ENCODE measurements at regions not wholly inside any gene's neighbourhood (a gene's known extent, or its start where the extent isn't known, plus 50 kb on each side); places are given as distances from the start of the nearest gene placed in this dataset.

DNA sequence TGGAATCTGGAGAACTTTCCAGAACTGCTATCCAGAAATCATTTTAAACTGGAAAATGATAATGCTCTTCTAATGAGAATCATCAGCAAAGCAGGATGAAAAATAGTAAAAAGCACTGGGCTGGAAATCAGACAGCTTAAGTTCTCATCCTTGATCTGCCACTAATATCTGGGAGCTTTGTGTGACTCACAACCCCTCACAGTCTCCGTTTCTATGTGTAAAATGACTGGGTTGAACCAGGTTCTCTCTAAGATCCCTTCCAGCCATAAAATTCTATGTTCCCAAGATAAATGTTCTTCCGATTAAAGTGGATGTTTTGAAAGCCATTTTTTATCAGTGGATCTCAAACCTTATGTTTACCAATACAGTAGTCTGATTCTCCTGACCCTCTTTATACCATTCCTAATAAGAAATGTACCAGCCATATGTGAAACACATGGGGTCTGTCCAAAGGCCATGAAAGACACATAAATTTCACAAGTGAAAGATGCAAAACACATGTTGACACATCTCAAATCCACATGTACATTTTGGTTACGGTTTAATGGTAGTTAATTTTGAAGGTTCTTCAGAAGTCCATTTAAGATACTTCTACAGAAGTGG, 188.8 kb downstream of the EN1 start:
- TF ChIP-seq POLR2A (IDR thresholded peaks at IDR 0.05), result no peak
- TF ChIP-seq, protein P1, sequence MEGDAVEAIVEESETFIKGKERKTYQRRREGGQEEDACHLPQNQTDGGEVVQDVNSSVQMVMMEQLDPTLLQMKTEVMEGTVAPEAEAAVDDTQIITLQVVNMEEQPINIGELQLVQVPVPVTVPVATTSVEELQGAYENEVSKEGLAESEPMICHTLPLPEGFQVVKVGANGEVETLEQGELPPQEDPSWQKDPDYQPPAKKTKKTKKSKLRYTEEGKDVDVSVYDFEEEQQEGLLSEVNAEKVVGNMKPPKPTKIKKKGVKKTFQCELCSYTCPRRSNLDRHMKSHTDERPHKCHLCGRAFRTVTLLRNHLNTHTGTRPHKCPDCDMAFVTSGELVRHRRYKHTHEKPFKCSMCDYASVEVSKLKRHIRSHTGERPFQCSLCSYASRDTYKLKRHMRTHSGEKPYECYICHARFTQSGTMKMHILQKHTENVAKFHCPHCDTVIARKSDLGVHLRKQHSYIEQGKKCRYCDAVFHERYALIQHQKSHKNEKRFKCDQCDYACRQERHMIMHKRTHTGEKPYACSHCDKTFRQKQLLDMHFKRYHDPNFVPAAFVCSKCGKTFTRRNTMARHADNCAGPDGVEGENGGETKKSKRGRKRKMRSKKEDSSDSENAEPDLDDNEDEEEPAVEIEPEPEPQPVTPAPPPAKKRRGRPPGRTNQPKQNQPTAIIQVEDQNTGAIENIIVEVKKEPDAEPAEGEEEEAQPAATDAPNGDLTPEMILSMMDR (IDR thresholded peaks at IDR 0.05), result no peak

Measured in adrenal gland (tissue), 5 donors.